NCI-H1436 treated with DMSO at 0.1 percent for 48 hours (cell line): ENCODE measurements at regions not wholly inside any gene's neighbourhood (a gene's known extent, or its start where the extent isn't known, plus 50 kb on each side); places are given as distances from the start of the nearest gene placed in this dataset.
"Not testable (repeated sequence)": the region's sequence is repeated elsewhere in the genome, so short reads cannot be mapped to it uniquely, and the experiment has no call there.

Source experiments
- DNase-seq: peaks from one replicate; lab custom pipeline; 2025; lab: John Stamatoyannopoulos, UW

GRCh38 chr6:58097251-58097650 is 779.8 kb downstream of the PRIM2 start:
- not testable (repeated sequence) for DNase-seq

DNA sequence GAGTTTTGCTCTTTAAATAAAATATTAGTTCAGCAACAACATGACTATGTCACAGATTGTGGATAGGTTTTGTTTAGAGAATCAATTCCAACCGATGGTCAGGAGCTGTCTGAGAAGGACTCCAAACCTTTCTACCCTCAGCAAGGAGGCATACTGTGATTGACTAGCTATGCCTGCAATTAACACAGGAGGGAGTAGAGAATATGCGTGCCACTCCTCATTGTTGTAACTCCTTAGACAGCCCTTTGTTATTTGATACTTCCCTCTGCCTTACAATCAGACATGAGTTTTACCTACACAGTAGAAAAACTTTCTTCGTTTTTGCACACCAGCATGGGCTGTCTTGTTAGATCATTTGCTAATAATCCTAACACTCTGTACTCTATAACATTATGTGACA is 796.5 kb downstream of the PRIM2 start:
- DNase-seq, result no peak

- not testable (repeated sequence) for DNase-seq
Observed at GRCh38 chr6:58117162-58117561, 799.7 kb downstream of the PRIM2 start.

GRCh38 chr6:58121616-58122015 is 804.2 kb downstream of the PRIM2 start:
- DNase-seq, result not testable (repeated sequence)

GRCh38 chr6:58123770-58124169 is 806.3 kb downstream of the PRIM2 start:
- DNase-seq, result not testable (repeated sequence)

GRCh38 chr6:58128549-58128948 is 811.1 kb downstream of the PRIM2 start:
- DNase-seq, result not testable (repeated sequence)

GRCh38 chr6:58129098-58129497 is 811.7 kb downstream of the PRIM2 start:
- not testable (repeated sequence) for DNase-seq

DNA sequence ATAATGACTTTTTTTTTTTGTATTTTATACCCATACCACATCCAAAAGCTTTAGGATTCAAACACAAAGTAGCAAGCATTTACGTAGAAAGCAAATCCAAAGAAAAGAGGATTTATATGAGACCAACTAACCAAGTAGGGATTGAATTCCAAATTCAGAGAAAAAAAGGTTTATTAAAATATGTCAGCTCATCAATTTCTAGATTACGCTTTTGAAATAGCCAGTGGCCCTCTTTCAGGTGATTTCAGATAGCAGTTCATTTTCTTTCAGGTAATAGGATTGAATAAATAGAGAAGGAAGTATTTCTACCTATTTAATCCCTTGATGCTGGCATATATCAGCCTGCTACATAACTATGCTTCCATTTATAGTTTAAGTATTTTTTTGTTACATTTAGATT is 822.3 kb downstream of the PRIM2 start:
- DNase-seq, result not testable (repeated sequence)

- DNase-seq, result not testable (repeated sequence)
Observed at GRCh38 chr6:58171025-58171424, 853.6 kb downstream of the PRIM2 start.

DNA sequence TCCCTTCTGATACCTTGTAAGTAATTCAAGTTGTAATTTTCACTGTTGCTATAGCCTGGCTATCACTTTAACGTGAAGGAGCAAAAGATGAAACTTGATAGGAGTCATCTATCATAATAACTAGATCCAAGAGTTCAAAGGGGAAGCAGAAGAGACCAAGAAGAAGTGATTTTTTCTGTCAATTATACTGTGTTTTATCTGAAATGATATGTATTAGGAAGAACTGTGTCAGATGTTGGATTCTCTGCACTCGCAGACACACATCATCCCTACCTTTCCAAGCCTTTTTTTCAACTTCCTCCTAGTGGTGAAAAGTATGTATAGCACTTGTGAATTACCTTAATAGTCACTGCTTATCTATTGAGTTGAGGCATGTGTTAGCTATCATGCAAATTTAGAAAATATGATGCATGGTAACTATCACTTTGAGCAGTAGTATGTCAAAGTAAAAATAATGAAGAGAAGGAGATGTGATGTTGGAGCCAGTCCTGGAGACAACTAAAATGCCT is 864.2 kb downstream of the PRIM2 start:
- not testable (repeated sequence) for DNase-seq

DNA sequence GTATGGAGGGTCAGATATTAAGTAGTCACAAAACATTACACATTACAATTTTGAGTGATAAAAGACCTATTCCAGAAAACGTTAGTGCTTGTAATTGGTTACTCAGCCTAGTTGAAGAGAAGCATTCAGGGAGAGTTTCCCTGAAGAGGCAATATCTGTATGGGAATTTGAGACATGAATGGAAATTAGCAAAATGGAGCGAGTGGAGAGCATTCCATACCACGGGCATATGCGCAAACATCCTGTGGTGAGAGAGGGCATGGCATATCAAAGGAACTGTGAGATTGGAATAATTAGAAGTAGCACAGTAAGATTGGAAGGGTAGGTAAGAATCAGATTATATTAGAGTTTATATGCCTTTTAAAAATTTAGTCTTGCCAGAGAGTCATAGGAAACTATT is 867.9 kb downstream of the PRIM2 start:
- not testable (repeated sequence) for DNase-seq

DNA sequence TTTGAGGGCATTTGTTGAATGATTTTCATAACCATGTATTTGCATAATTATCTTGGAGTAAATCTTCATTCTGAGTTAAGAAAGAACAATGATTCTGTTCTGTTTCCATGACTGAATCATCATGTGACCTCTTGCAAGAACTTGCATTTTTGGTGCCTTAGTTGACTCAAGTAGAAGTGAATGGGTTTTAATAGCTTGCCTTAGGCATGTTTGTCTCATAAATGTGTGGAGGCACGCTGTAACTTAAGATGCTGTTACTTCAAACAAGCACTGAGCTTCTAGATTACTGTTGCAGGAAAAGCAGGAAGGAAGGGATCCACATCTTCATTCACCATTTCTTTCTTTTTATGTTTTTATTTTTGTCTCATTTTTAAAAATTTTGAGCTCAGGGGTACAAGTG is 875.8 kb downstream of the PRIM2 start:
- DNase-seq, result not testable (repeated sequence)

GRCh38 chr6:58198301-58198700 is 880.9 kb downstream of the PRIM2 start:
- DNase-seq, result no peak

DNA sequence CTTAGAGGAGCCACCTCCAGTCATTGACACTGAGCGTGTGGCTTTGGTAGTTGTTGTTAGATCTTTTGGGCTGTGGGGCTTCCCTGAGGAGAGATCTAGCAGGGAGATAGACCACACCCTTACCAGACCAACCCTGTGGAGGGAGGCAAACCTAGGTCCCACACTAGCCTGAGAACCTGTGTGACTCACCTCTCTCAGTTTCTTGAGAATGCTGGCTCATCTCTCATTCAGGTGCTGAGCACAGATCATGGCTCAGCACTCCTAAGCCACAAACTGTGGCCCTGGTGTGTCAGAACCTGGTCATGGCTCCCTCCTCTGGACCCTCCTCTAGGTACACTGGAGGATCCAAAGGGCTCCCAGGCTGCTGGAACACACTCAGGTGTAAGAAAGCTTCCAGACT is 919.7 kb downstream of the PRIM2 start:
- DNase-seq, result not testable (repeated sequence)

DNA sequence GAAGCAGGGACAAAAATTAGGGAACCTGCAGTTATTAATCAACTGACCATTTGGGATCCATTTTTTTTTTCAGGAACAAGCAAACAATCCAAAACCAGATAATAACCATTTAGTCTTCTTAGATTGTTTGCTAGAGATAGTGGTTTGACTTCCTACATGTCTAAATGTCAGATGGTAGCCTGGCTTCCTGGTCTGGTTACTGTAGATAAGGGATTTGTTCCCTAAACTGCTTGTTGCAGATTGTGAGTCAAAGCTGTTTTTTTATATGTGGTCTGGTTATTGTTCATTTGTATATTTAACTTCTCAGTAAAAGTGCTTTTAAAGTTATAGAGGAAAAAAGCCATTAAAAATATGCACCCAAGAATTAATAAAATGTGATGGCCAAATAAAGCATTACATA is 921.0 kb downstream of the PRIM2 start:
- not testable (repeated sequence) for DNase-seq

GRCh38 chr6:58257625-58258024 is 940.2 kb downstream of the PRIM2 start:
- not testable (repeated sequence) for DNase-seq

GRCh38 chr6:58290177-58290576 is 972.7 kb downstream of the PRIM2 start:
- no peak for DNase-seq

DNA sequence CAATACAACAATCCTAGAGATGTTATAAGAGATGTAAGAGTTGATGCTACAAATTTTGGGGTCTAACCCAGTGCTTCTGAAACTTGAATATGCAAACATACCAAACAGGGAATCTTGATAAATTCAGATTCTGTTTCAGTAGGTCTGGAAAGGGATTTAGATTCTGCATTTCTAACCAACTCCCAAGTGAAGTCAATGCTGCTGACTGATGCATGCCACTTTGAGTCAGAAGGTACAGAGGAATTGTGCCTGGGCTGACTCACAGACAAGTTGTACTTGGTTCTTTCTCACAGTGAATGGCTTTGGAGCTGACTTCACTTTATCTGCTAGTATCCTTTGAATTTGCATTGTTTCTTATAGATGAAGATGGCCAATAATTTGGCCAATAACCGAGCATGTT is 973.9 kb downstream of the PRIM2 start:
- not testable (repeated sequence) for DNase-seq

DNA sequence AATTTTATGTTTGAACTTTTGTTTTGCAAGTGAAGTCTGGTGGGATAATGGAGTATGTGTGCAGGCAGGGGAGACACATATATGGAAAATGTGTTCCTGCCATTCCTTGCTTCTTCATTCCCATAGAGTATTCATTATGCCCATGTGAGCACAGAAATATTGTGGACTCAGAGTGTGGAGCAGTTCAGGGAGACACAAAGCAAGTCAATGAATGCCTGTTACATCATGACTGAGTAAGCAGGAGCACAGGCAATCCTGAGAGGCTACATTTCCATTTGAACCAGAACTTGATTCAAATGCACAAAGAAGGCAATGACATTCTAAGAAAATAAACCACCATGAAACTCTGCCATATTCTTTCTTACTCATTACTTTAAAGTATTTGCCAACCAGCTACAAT is 990.5 kb downstream of the PRIM2 start:
- DNase-seq, result not testable (repeated sequence)

- not testable (repeated sequence) for DNase-seq
Observed at GRCh38 chr6:58332108-58332507, 1014.7 kb downstream of the PRIM2 start.

- DNase-seq, result not testable (repeated sequence)
Observed at GRCh38 chr6:58342287-58342686, 1024.9 kb downstream of the PRIM2 start.

DNA sequence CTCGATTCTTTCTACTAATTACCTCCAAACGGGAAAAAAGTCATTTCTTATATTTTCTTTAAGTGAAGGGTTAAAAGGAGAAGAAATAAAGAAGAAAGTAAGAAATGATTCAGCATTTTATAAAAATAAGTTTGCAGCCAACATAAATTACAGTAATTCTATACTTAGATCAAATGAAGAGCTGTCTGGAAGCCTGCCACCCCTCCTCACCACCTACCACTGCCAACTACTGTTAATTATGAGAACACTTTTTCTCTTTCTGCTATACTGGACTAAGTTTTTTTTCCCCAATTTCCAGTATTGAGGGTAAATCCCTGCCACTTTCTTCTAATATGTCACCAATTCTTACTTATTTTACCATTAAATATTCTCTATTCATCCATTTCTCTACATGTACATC is 1030.1 kb downstream of the PRIM2 start:
- not testable (repeated sequence) for DNase-seq

DNA sequence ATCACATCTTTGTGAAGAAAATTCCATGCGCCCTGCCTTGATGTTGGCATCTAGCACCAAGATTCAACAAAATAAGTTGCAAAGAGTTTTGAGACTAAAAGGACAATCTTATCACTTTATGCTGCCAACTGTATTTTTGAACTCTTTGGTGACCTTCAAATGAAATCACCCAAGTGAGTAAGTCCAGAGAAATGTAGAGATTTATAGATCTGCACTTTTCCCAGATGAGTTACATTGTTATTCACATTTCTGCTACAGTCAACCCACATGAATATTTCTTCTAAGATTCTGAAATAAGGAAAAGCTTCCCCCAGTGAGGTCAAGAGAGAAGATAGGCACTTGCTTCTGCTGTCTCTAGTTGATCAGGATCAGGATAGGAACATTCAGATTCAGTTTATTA is 1034.2 kb downstream of the PRIM2 start:
- DNase-seq, result not testable (repeated sequence)

GRCh38 chr6:58358452-58358851 is 1041.0 kb downstream of the PRIM2 start:
- not testable (repeated sequence) for DNase-seq
